GM11168 (cell line): ENCODE measurements at regions not wholly inside any gene's neighbourhood (a gene's known extent, or its start where the extent isn't known, plus 50 kb on each side); places are given as distances from the start of the nearest gene placed in this dataset.
"Not testable (repeated sequence)": the region's sequence is repeated elsewhere in the genome, so short reads cannot be mapped to it uniquely, and the experiment has no call there.

ENCODE experiments used
- in situ Hi-C: fragments of 300-500 bp; cut with MboI; formaldehyde crosslinking; loops from one replicate; pipeline ENCODE4 v1.12.0; 2022; ENCODE audit warnings: low sequenced_read_pairs; ENCODE audit not compliant: unreplicated experiment

DNA sequence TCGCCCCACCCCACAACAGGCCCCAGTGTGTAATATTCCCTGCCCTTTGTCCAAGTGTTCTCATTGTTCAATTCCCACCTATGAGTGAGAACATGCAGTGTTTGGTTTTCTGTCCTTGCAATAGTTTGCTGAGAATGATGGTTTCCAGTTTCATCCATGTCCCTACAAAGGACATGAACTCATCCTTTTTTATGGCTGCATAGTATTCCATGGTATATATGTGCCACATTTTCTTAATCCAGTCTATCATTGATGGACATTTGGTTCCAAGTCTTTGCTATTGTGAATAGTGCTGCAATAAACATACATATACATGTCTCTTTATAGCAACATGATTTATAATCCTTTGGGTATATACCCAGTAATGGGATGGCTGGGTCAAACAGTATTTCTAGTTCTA lies 132.7 kb downstream of the SNX10 start:
- in situ Hi-C loops, result not testable (repeated sequence)

DNA sequence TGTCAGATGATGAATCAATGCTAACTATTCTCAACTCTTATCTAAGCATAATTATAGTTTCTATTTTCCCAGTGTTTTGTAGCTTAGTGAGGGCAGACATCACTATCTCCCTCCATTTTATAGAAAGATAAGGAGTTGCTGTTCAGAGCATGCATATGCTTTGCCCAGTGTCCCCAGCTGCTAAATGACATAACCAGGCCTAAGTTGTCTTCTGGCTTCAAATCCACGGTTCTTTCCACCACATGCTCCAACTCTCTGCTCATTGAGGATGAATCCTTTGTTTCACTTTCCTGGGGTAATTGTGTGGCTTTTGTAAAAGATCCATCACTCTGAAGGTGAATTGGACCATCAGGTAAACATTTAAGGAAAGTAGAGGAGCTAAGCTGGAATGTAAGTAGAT lies 134.0 kb downstream of the SNX10 start:
- in situ Hi-C loops, result no loop called here

DNA sequence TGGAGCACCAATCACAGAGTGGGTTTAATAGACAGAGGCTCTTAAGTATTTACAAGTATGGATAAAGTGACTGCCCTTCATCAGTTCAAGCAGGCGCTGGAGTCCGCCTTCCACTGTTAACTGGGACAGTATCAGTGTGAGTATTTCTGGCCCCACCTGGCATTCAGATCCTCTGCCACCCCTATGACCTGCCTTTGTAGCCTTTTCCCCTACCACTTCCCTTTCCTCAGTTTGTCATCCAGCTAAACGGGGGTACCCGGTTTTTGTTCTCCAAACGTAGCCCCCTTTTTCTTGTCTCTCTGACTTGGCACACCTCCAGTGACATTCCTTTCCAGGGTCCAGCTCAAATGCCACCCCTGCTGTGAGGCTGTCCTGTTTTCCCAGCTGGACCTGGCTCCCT lies 134.4 kb downstream of the SNX10 start:
- in situ Hi-C loops, result no loop called here

DNA sequence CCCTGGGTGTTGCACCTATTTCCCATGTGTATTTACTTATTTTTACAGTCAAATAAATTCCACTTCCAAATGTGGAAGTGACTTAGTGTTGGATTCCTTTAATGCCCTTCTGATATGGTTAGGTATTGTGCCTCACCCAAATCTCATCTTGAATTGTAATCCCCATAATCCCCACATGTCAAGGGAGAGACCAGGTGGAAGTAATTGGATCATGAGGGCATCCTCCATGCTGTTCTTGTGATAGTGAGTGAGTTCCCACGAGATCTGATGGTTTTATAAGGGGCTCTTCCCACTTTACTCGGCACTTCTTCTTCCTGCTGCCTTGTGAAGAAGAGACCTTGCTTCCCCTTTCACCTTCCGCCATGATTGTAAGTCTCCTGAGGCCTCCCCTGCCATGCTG lies 136.9 kb downstream of the SNX10 start:
- in situ Hi-C loops, result no loop called here

DNA sequence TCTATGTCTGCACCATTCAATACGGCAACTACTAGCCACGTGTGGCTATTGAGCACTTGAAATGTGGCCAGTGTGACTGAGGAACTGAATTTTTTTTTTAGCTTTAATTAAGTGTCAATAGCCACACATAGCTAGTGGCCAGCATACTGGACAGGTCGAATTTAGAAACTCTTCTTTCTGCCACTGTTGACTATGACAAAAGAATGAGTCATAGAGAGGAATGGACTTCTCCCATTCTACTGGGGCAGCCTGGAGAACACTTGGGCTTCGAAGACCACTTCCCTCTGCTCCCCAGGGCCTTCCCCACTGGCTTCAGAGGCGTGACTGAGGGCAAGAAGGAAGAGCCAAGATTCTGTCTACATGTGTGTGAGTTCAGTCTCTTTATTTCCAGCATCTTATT lies 137.5 kb downstream of the SNX10 start:
- in situ Hi-C loops, result no loop called here

DNA sequence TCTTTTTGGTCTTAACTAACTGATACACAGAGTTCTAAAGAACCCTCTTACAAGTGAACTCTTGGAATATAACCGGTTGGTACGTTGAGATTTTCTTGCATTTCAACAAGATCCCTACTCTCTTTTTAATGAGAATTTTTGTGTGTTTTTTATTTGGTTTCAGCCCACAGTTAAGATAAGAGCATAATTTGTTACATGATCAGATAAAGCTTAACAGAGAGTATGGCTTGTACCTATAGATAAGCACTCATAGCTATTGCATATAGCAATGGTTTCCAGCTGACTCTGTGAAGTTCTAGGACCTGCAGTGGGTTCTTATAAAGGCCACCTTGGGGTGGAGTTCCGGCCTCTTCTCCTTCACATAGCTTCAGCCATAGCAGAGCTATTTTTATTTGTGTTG lies 143.3 kb downstream of the SNX10 start:
- in situ Hi-C loops, result no loop called here

GRCh38 chr7:26437003-26437532 lies 145.4 kb downstream of the SNX10 start:
- in situ Hi-C loops, result no loop called here

- in situ Hi-C loops, result no loop called here
Measured at GRCh38 chr7:26438078-26438477, 146.4 kb downstream of the SNX10 start.

GRCh38 chr7:26439521-26440232 lies 148.0 kb downstream of the SNX10 start:
- in situ Hi-C loops, result no loop called here

- in situ Hi-C loops, result no loop called here
Measured at GRCh38 chr7:26440233-26441001, 148.8 kb downstream of the SNX10 start.

- in situ Hi-C loops, result no loop called here
Measured at GRCh38 chr7:26441002-26441521, 149.4 kb downstream of the SNX10 start.

- in situ Hi-C loops, result no loop called here
Measured at GRCh38 chr7:26441611-26442277, 150.1 kb downstream of the SNX10 start.

- in situ Hi-C loops, result no loop called here
Measured at GRCh38 chr7:26443006-26443405, 151.3 kb downstream of the SNX10 start.

DNA sequence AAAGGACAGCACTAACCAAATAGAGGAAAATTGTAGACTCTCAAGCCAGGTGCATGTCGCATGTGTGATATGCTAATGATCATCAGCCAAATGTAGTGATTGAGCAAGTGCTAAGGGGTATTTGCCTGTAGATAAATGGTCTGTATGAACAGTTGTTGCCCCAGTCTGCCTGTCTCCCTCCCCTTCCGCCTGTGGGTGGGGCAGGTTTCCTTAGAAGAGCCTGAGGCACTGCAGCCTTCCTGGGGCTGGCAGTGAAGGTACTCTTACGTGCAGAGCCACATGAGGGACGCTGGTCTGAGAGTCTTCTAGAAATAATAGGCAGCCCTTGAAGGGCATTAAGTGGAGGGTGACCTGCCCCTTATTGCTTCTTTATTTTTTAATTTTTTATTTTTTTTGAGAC lies 152.1 kb downstream of the SNX10 start:
- in situ Hi-C loops, result no loop called here

- in situ Hi-C loops, result no loop called here
Measured at GRCh38 chr7:26444555-26444954, 152.9 kb downstream of the SNX10 start.

- in situ Hi-C loops, result no loop called here
Measured at GRCh38 chr7:26447116-26447515, 155.5 kb downstream of the SNX10 start.

- in situ Hi-C loops, result no loop called here
Measured at GRCh38 chr7:26449175-26450165, 157.8 kb downstream of the SNX10 start.

DNA sequence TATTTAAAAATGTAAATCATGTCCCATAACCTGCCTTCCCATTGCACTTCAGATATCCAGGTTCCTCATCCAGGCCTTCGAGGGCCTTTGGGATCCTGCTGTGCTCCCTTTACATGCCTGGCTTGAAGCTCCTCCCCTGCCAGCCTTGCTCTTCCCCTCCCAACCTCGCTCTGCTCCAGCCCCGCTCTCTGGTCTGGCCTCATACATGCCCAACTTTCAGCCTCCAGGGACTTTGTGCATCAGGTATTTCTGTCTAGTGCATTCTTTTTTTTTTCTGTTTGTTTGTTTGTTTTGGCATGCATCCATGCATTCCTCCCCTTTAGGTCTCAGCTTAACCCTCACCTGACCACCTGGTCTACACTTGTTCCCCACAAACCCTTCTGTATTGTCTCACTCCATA lies 160.3 kb downstream of the SNX10 start:
- in situ Hi-C loops, result no loop called here

GRCh38 chr7:26454180-26454579 lies 162.5 kb downstream of the SNX10 start:
- in situ Hi-C loops, result no loop called here
